GM12878 (cell line): ENCODE measurements at regions not wholly inside any gene's neighbourhood (a gene's known extent, or its start where the extent isn't known, plus 50 kb on each side); places are given as distances from the start of the nearest gene placed in this dataset.

Experiments used
- ATAC-seq: fragments of 200-7000 bp; cut with Tn5 transposase; 3 replicates; pipeline ENCODE4 v1.9.1; 2020; ENCODE audit warnings: mild to moderate bottlenecking, moderate library complexity
- BruUV-seq: library from RNA; stranded (reverse); fragments of 400-500 nt; replicated peaks from 2 replicates; lab custom pipeline; 2021; lab: Mats Ljungman, UMichigan
- CTCF ChIA-PET: fragments of 300-600 bp; sonication (Branson Sonifier 250); formaldehyde crosslinking; extraction: SDS; loops from one replicate; lab custom pipeline; 2021; ENCODE audit warnings: inconsistent platforms; lab: Yijun Ruan, JAX
- POLR2A ChIA-PET: fragments of 350-600 bp; formaldehyde crosslinking; extraction: SDS; loops from one replicate; lab custom pipeline; 2021; ENCODE audit warnings: inconsistent platforms; lab: Charles Lee
- RAD21 ChIA-PET: fragments of 300-600 bp; sonication (Branson Sonifier 250); formaldehyde crosslinking; loops from one replicate; lab custom pipeline; 2023; ENCODE audit warnings: antibody characterized with exemption; ENCODE audit not compliant: unreplicated experiment; lab: Charles Lee
- SMC1A ChIA-PET: fragments of 300-600 bp; sonication (Branson Sonifier 250); formaldehyde crosslinking; loops from one replicate; lab custom pipeline; 2023; ENCODE audit not compliant: unreplicated experiment, uncharacterized antibody; lab: Charles Lee
- DNase-seq: peaks from one replicate; pipeline ENCODE4 v3.0.0-alpha.2; 2011; ENCODE audit warnings: low read depth, low spot score
- FAIRE-seq: peaks from 3 replicates; lab custom pipeline; 2011; peaks lifted over from hg19 to GRCh38; lab: Jason Lieb, UNC
- H2AFZ ChIP-seq: 2 replicates; pipeline ENCODE4 v1.6.0; 2011; ENCODE audit warnings: low read depth, low read length, control low read depth; ENCODE audit not compliant: control insufficient read depth
- H3K27ac ChIP-seq: 2 replicates; pipeline ENCODE4 v1.5.1; 2011; ENCODE audit warnings: control low read depth; ENCODE audit not compliant: control insufficient read depth, insufficient read depth
- H3K27me3 ChIP-seq, 2 experiments: replicated peaks in 1 of 2; 2 replicates each; pipeline versions ENCODE4 v1.6.0 to v1.6.1; 2011; ENCODE audit warnings: low read length in 1 of 2; ENCODE audit not compliant: control insufficient read depth in 2 of 2, insufficient read depth in 2 of 2
- H3K36me3 ChIP-seq, 2 experiments: 2 replicates each; pipeline ENCODE4 v1.5.1; 2011; ENCODE audit warnings: low read length in 1 of 2; ENCODE audit not compliant: control insufficient read depth in 2 of 2, insufficient read depth in 2 of 2
- H3K4me1 ChIP-seq: 2 replicates; pipeline ENCODE4 v1.6.1; 2011; ENCODE audit warnings: mild to moderate bottlenecking, low read length, moderate library complexity, mixed read lengths; ENCODE audit not compliant: control insufficient read depth, insufficient read depth
- H3K4me2 ChIP-seq: 2 replicates; pipeline ENCODE4 v1.6.0; 2011; ENCODE audit warnings: control low read depth; ENCODE audit not compliant: control insufficient read depth, insufficient read depth
- H3K4me3 ChIP-seq: fragments of 200-600 bp; sonication (generic); 2 replicates; pipeline ENCODE4 v1.5.1; 2016
- H3K79me2 ChIP-seq: 2 replicates; pipeline ENCODE4 v1.6.0; 2011; ENCODE audit warnings: low read length; ENCODE audit not compliant: control insufficient read depth, insufficient read depth
- H3K9ac ChIP-seq: 2 replicates; pipeline ENCODE4 v1.8.0; 2011; ENCODE audit warnings: low read length, control low read depth, mixed read lengths; ENCODE audit not compliant: control insufficient read depth, insufficient read depth
- H3K9me3 ChIP-seq: replicated peaks from 3 replicates; pipeline ENCODE4 v1.5.1; 2011; ENCODE audit warnings: mild to moderate bottlenecking, low read length; ENCODE audit not compliant: control insufficient read depth, insufficient read depth
- H4K20me1 ChIP-seq: 2 replicates; pipeline ENCODE4 v1.6.0; 2011; ENCODE audit not compliant: control insufficient read depth, insufficient read depth
- ATF7 ChIP-seq: fragments of 450-650 bp; IDR thresholded peaks from 2 replicates; pipeline ENCODE4 v1.6.1; 2016; ENCODE audit warnings: low read depth, mild to moderate bottlenecking
- EP300 ChIP-seq, 2 experiments: fragments of 150-350 bp in 1 of 2; IDR thresholded peaks; 2 replicates each; pipeline ENCODE4 v1.6.1; 2011 to 2012; ENCODE audit warnings: low read depth in 2 of 2, low read length in 2 of 2, borderline replicate concordance in 1 of 2, improper control_type of control experiment in 1 of 2, inconsistent platforms in 1 of 2; ENCODE audit not compliant: control insufficient read depth in 1 of 2
- GATAD2B ChIP-seq: fragments of 450-650 bp; conservative IDR thresholded peaks from 2 replicates; pipeline ENCODE4 v1.6.1; 2017; ENCODE audit warnings: low read depth, mild to moderate bottlenecking, moderate library complexity
- JUND ChIP-seq: IDR thresholded peaks from 2 replicates; pipeline ENCODE4 v1.6.1; 2012; ENCODE audit warnings: low read depth, mild to moderate bottlenecking, low read length, improper control_type of control experiment, moderate library complexity
- NBN ChIP-seq: fragments of 450-650 bp; IDR thresholded peaks from 2 replicates; pipeline ENCODE4 v1.6.1; 2016
- PBX3 ChIP-seq: IDR thresholded peaks from 2 replicates; pipeline ENCODE4 v1.6.1; 2011; ENCODE audit warnings: mild to moderate bottlenecking, low read depth, low read length, moderate library complexity; ENCODE audit not compliant: insufficient replicate concordance
- RBBP5 ChIP-seq: fragments of 200-600 bp; sonication (generic); conservative IDR thresholded peaks from 2 replicates; pipeline ENCODE4 v1.6.1; 2016
- SIN3A ChIP-seq: IDR thresholded peaks from 2 replicates; pipeline ENCODE4 v1.6.1; 2012; ENCODE audit warnings: low read depth, low read length, improper control_type of control experiment
- SMARCA5 ChIP-seq: fragments of 450-650 bp; IDR thresholded peaks from 2 replicates; pipeline ENCODE4 v1.6.1; 2017; ENCODE audit warnings: mild to moderate bottlenecking
- SP1 ChIP-seq: IDR thresholded peaks from one replicate; pipeline ENCODE4 v1.6.1; 2011; ENCODE audit warnings: low read depth, low read length
- STAT1 ChIP-seq: fragments of 450-650 bp; conservative IDR thresholded peaks from 2 replicates; pipeline ENCODE4 v1.6.1; 2014; ENCODE audit warnings: antibody characterized with exemption, mild to moderate bottlenecking
- STAT3 ChIP-seq: IDR thresholded peaks from 2 replicates; pipeline ENCODE4 v1.6.1; 2011; ENCODE audit warnings: low read depth, low read length, improper control_type of control experiment
- SUZ12 ChIP-seq: fragments of 200-600 bp; sonication (generic); IDR thresholded peaks from one replicate; pipeline ENCODE4 v1.6.1; 2018; ENCODE audit warnings: antibody characterized with exemption, mild to moderate bottlenecking; ENCODE audit not compliant: unreplicated experiment
- ZNF207 ChIP-seq: fragments of 450-650 bp; IDR thresholded peaks from 2 replicates; pipeline ENCODE4 v1.6.1; 2014; ENCODE audit warnings: antibody characterized with exemption, mild to moderate bottlenecking, borderline replicate concordance
- WGBS: methylation state at CpG from one replicate; pipeline ENCODE4 v1.1.6; 2016; ENCODE audit warnings: low lambda C conversion rate; ENCODE audit not compliant: insufficient replicate concordance, insufficient coverage; ENCODE audit errors: missing lambda C conversion rate; 5-methylcytosine and 5-hydroxymethylcytosine counted together
- in situ Hi-C: fragments of 300-500 bp; cut with MboI; formaldehyde crosslinking; loops from 9 replicates; pipeline ENCODE4 v1.14.3; 2018; ENCODE audit warnings: mixed read lengths
- intact Hi-C: fragments of 100-400 bp; cut with micrococcal nuclease; formaldehyde crosslinking; loops from one replicate; pipeline ENCODE4 v1.14.2; 2022; ENCODE audit not compliant: unreplicated experiment
- TF ChIP-seq, protein P1 (sequence below): IDR thresholded peaks from 2 replicates; pipeline ENCODE4 v1.6.1; 2012; ENCODE audit warnings: improper control_type of control experiment, low read depth, low read length; ENCODE audit not compliant: insufficient replicate concordance

DNA sequence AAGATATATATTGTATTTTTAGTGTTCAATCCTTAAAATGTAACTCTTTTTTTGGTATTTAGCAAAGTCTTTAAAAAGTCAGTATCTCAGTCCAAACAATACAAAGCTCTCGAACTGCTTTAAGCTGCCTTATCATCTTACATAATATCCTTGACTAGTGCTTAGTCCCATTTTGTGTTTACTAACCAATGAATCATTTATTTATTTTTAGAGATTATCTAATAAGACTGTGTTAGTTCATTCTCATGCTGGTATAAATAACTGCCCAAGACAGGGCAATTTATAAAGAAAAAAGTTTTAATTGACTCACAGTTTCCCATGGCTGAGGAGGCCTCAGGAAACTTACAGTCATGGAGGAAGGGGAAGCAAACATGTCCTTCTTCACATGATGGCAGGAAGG is 248.3 kb upstream of the KYNU start:
- SMC1A ChIA-PET = no interaction called here
- Histone ChIP-seq H3K27ac (no peak overlapping the region), H3K79me2 (no peaks in the 10 kb centered on the region), H3K36me3 (no peaks in the 10 kb centered on the region), H3K9me3 (no peaks in the 10 kb centered on the region), H3K4me1 (no peaks in the 10 kb centered on the region), H3K27me3 (no peaks in the 10 kb centered on the region), H2AFZ (no peak overlapping the region), H3K4me3 (no peak overlapping the region), H4K20me1 (no peaks in the 10 kb centered on the region), H3K4me2 (no peak overlapping the region), H3K9ac (no peak overlapping the region)
- no peak for TF ChIP-seq STAT1
- TF ChIP-seq RBBP5 = no peak
- TF ChIP-seq EP300 (IDR thresholded peaks at IDR 0.05; ENCODE audit: borderline replicate concordance in 1 of 2, control insufficient read depth in 1 of 2, low read depth in 2 of 2, low read length in 2 of 2) = no peak
- TF ChIP-seq SUZ12 = no peak
- no peak for TF ChIP-seq ZNF207
- TF ChIP-seq SP1 = no peak
- no peak for TF ChIP-seq SIN3A
- TF ChIP-seq PBX3 = no peak
- no peak for TF ChIP-seq SMARCA5
- TF ChIP-seq NBN = no peak
- TF ChIP-seq, protein P1, sequence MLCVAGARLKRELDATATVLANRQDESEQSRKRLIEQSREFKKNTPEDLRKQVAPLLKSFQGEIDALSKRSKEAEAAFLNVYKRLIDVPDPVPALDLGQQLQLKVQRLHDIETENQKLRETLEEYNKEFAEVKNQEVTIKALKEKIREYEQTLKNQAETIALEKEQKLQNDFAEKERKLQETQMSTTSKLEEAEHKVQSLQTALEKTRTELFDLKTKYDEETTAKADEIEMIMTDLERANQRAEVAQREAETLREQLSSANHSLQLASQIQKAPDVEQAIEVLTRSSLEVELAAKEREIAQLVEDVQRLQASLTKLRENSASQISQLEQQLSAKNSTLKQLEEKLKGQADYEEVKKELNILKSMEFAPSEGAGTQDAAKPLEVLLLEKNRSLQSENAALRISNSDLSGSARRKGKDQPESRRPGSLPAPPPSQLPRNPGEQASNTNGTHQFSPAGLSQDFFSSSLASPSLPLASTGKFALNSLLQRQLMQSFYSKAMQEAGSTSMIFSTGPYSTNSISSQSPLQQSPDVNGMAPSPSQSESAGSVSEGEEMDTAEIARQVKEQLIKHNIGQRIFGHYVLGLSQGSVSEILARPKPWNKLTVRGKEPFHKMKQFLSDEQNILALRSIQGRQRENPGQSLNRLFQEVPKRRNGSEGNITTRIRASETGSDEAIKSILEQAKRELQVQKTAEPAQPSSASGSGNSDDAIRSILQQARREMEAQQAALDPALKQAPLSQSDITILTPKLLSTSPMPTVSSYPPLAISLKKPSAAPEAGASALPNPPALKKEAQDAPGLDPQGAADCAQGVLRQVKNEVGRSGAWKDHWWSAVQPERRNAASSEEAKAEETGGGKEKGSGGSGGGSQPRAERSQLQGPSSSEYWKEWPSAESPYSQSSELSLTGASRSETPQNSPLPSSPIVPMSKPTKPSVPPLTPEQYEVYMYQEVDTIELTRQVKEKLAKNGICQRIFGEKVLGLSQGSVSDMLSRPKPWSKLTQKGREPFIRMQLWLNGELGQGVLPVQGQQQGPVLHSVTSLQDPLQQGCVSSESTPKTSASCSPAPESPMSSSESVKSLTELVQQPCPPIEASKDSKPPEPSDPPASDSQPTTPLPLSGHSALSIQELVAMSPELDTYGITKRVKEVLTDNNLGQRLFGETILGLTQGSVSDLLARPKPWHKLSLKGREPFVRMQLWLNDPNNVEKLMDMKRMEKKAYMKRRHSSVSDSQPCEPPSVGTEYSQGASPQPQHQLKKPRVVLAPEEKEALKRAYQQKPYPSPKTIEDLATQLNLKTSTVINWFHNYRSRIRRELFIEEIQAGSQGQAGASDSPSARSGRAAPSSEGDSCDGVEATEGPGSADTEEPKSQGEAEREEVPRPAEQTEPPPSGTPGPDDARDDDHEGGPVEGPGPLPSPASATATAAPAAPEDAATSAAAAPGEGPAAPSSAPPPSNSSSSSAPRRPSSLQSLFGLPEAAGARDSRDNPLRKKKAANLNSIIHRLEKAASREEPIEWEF = no peak
- no peak for TF ChIP-seq ATF7
- no peak for TF ChIP-seq GATAD2B
- TF ChIP-seq JUND = no peak
- no peak for TF ChIP-seq STAT3
- FAIRE-seq = no peak
- BruUV-seq = no TSS peak
- no peak for DNase-seq
- RAD21 ChIA-PET = no interaction called here
- in situ Hi-C loops (no loop called here), intact Hi-C loops (no loop called here)
- no peak for ATAC-seq
- POLR2A ChIA-PET = no interaction called here
- 0% methylated on average over 1 of the region's 1 CpG for WGBS
- CTCF ChIA-PET = no interaction called here
